HL-60/S4 (cell line): ENCODE measurements at regions not wholly inside any gene's neighbourhood (a gene's known extent, or its start where the extent isn't known, plus 50 kb on each side); places are given as distances from the start of the nearest gene placed in this dataset.
"Not testable (repeated sequence)": the region's sequence is repeated elsewhere in the genome, so short reads cannot be mapped to it uniquely, and the experiment has no call there.

Experiments used
- in situ Hi-C: fragments of 300-500 bp; cut with MboI; formaldehyde crosslinking; loops from 2 replicates; pipeline ENCODE4 v1.14.3; 2022; ENCODE audit warnings: low sequenced_read_pairs

GRCh38 chr3:177249203-177249602 is 51.9 kb upstream of the TBL1XR1 start:
- in situ Hi-C loops: no loop called here

GRCh38 chr3:177250151-177250550 is 52.9 kb upstream of the TBL1XR1 start:
- in situ Hi-C loops: no loop called here

- in situ Hi-C loops: no loop called here
Measured at GRCh38 chr3:177251755-177252154, 54.5 kb upstream of the TBL1XR1 start.

GRCh38 chr3:177257006-177257405 is 59.7 kb upstream of the TBL1XR1 start:
- in situ Hi-C loops: no loop called here

- in situ Hi-C loops: no loop called here
Measured at GRCh38 chr3:177257625-177258024, 60.3 kb upstream of the TBL1XR1 start.

GRCh38 chr3:177262396-177262795 is 65.1 kb upstream of the TBL1XR1 start:
- in situ Hi-C loops: no loop called here

GRCh38 chr3:177263615-177264368 is 66.5 kb upstream of the TBL1XR1 start:
- in situ Hi-C loops: no loop called here

GRCh38 chr3:177271811-177272501 is 74.7 kb upstream of the TBL1XR1 start:
- in situ Hi-C loops: not testable (repeated sequence)

- in situ Hi-C loops: no loop called here
Measured at GRCh38 chr3:177278016-177278415, 80.7 kb upstream of the TBL1XR1 start.

- in situ Hi-C loops: no loop called here
Measured at GRCh38 chr3:177279118-177279815, 82.0 kb upstream of the TBL1XR1 start.

- in situ Hi-C loops: no loop called here
Measured at GRCh38 chr3:177281292-177282118, 84.2 kb upstream of the TBL1XR1 start.

GRCh38 chr3:177282119-177282655 is 84.9 kb upstream of the TBL1XR1 start:
- in situ Hi-C loops: no loop called here

GRCh38 chr3:177283983-177284382 is 86.7 kb upstream of the TBL1XR1 start:
- in situ Hi-C loops: no loop called here

GRCh38 chr3:177284383-177284881 is 87.2 kb upstream of the TBL1XR1 start:
- in situ Hi-C loops: no loop called here

- in situ Hi-C loops: no loop called here
Measured at GRCh38 chr3:177286034-177286433, 88.8 kb upstream of the TBL1XR1 start.

- in situ Hi-C loops: no loop called here
Measured at GRCh38 chr3:177287231-177287630, 89.9 kb upstream of the TBL1XR1 start.

GRCh38 chr3:177290633-177291032 is 93.4 kb upstream of the TBL1XR1 start:
- in situ Hi-C loops: no loop called here

GRCh38 chr3:177294221-177294620 is 96.9 kb upstream of the TBL1XR1 start:
- in situ Hi-C loops: no loop called here

GRCh38 chr3:177295116-177295515 is 97.8 kb upstream of the TBL1XR1 start:
- in situ Hi-C loops: no loop called here

GRCh38 chr3:177299250-177299649 is 102.0 kb upstream of the TBL1XR1 start:
- in situ Hi-C loops: no loop called here
